Forelimb muscle (tissue), 1 donor: ENCODE measurements at regions not wholly inside any gene's neighbourhood (a gene's known extent, or its start where the extent isn't known, plus 50 kb on each side); places are given as distances from the start of the nearest gene placed in this dataset.
"Not testable (repeated sequence)": the region's sequence is repeated elsewhere in the genome, so short reads cannot be mapped to it uniquely, and the experiment has no call there.

Source experiments
- DNase-seq: peaks from one replicate; pipeline ENCODE4 v3.0.0-alpha.2; 2013; ENCODE audit warnings: low read depth

- DNase-seq, result not testable (repeated sequence)
Observed at GRCh38 chr11:67877316-67877715, 126.6 kb downstream of the UNC93B1 start.

GRCh38 chr11:67873223-67873622 is 130.7 kb downstream of the UNC93B1 start:
- not testable (repeated sequence) for DNase-seq

GRCh38 chr11:67871168-67871567 is 132.7 kb downstream of the UNC93B1 start:
- DNase-seq, result not testable (repeated sequence)

GRCh38 chr11:67862896-67863295 is 141.0 kb downstream of the UNC93B1 start:
- DNase-seq, result not testable (repeated sequence)

GRCh38 chr11:67859513-67860161 is 144.3 kb downstream of the UNC93B1 start:
- not testable (repeated sequence) for DNase-seq

- DNase-seq, result not testable (repeated sequence)
Observed at GRCh38 chr11:67850747-67851146, 153.2 kb downstream of the UNC93B1 start.

- not testable (repeated sequence) for DNase-seq
Observed at GRCh38 chr11:67849766-67850165, 154.1 kb downstream of the UNC93B1 start.

- not testable (repeated sequence) for DNase-seq
Observed at GRCh38 chr11:67847896-67848875, 155.7 kb downstream of the UNC93B1 start.

- DNase-seq, result not testable (repeated sequence)
Observed at GRCh38 chr11:67846303-67846702, 157.6 kb downstream of the UNC93B1 start.

GRCh38 chr11:67845296-67845695 is 158.6 kb downstream of the UNC93B1 start:
- not testable (repeated sequence) for DNase-seq

GRCh38 chr11:67840599-67840998 is 163.3 kb downstream of the UNC93B1 start:
- not testable (repeated sequence) for DNase-seq

GRCh38 chr11:67830152-67830551 is 155.7 kb upstream of the ALDH3B2 start:
- DNase-seq, result not testable (repeated sequence)

GRCh38 chr11:67826951-67827296 is 152.5 kb upstream of the ALDH3B2 start:
- DNase-seq, result not testable (repeated sequence)

GRCh38 chr11:67826028-67826950 is 151.9 kb upstream of the ALDH3B2 start:
- not testable (repeated sequence) for DNase-seq

- DNase-seq, result not testable (repeated sequence)
Observed at GRCh38 chr11:67824861-67825260, 150.4 kb upstream of the ALDH3B2 start.

- no peak for DNase-seq
Observed at GRCh38 chr11:67820081-67820480, 145.7 kb upstream of the ALDH3B2 start.

GRCh38 chr11:67817558-67817957 is 143.1 kb upstream of the ALDH3B2 start:
- not testable (repeated sequence) for DNase-seq

GRCh38 chr11:67809301-67809700 is 134.9 kb upstream of the ALDH3B2 start:
- not testable (repeated sequence) for DNase-seq

- DNase-seq, result not testable (repeated sequence)
Observed at GRCh38 chr11:67807896-67808295, 133.5 kb upstream of the ALDH3B2 start.

- DNase-seq, result not testable (repeated sequence)
Observed at GRCh38 chr11:67806728-67807235, 132.4 kb upstream of the ALDH3B2 start.

GRCh38 chr11:67806183-67806582 is 131.8 kb upstream of the ALDH3B2 start:
- DNase-seq, result not testable (repeated sequence)
